Prostate gland (tissue), 2 donors: ENCODE measurements at regions not wholly inside any gene's neighbourhood (a gene's known extent, or its start where the extent isn't known, plus 50 kb on each side); places are given as distances from the start of the nearest gene placed in this dataset.

Experiments used
- DNase-seq: peaks from one replicate; pipeline ENCODE4 v3.0.0-alpha.2; 2019; ENCODE audit warnings: low spot score
- H3K27ac ChIP-seq, 2 donors: fragments of 200-600 bp; sonication (generic); 2 replicates each; pipeline ENCODE4 v1.5.1; 2017 to 2019
- H3K27me3 ChIP-seq: fragments of 200-600 bp; sonication (generic); replicated peaks from 2 replicates; pipeline ENCODE4 v1.5.1; 2019; ENCODE audit not compliant: insufficient read depth
- H3K36me3 ChIP-seq, 2 donors: fragments of 200-600 bp; sonication (generic); 1 replicate in 1 of 2; 2 replicates in 1 of 2; pipeline versions ENCODE4 v1.5.1 to v1.8.1; 2017 to 2019
- H3K4me1 ChIP-seq: fragments of 200-600 bp; sonication (generic); replicated peaks from 2 replicates; pipeline ENCODE4 v1.5.1; 2019
- H3K4me3 ChIP-seq, 2 donors: fragments of 200-600 bp; sonication (generic); 2 replicates each; pipeline ENCODE4 v1.5.1; 2017 to 2019
- H3K9me3 ChIP-seq: fragments of 200-600 bp; sonication (generic); 2 replicates; pipeline ENCODE4 v1.5.1; 2017
- POLR2A ChIP-seq: fragments of 450-650 bp; IDR thresholded peaks from one replicate; pipeline ENCODE4 v1.6.1; 2016; ENCODE audit warnings: antibody characterized with exemption, mild to moderate bottlenecking
- POLR2AphosphoS5 ChIP-seq: sonication (generic); formaldehyde crosslinking; IDR thresholded peaks from one replicate; pipeline ENCODE4 v1.6.1; 2017; ENCODE audit warnings: antibody characterized with exemption
- WGBS: methylation state at CpG from one replicate; pipeline ENCODE4 v1.1.5; 2018; 5-methylcytosine and 5-hydroxymethylcytosine counted together
- intact Hi-C: fragments of 100-400 bp; cut with DNase I; formaldehyde crosslinking; loops from one replicate; pipeline ENCODE4 v1.14.2; 2022
- TF ChIP-seq, protein P1 (sequence below), 4 experiments: fragments of 200-600 bp in 2 of 4; fragments of 450-650 bp in 2 of 4; sonication (generic) in 2 of 4; IDR thresholded peaks; 1 replicate in 3 of 4; 2 replicates in 1 of 4; pipeline ENCODE4 v1.5.1; 2016 to 2019; ENCODE audit warnings: antibody characterized with exemption in 4 of 4, mild to moderate bottlenecking in 2 of 4, moderate library complexity in 2 of 4

GRCh38 chr15:85973584-85974347 lies 105.9 kb upstream of the AGBL1 start:
- Histone ChIP-seq H3K27ac (no peak overlapping the region), H3K27me3 (no peaks in the 10 kb centered on the region), H3K4me3 (no peak overlapping the region), H3K4me1 (no peaks in the 10 kb centered on the region), H3K36me3 (no peaks in the 10 kb centered on the region), H3K9me3 (no peaks in the 10 kb centered on the region)
- DNase-seq: no peak
- TF ChIP-seq POLR2A (no peak), POLR2AphosphoS5 (no peak)
- TF ChIP-seq, protein P1, sequence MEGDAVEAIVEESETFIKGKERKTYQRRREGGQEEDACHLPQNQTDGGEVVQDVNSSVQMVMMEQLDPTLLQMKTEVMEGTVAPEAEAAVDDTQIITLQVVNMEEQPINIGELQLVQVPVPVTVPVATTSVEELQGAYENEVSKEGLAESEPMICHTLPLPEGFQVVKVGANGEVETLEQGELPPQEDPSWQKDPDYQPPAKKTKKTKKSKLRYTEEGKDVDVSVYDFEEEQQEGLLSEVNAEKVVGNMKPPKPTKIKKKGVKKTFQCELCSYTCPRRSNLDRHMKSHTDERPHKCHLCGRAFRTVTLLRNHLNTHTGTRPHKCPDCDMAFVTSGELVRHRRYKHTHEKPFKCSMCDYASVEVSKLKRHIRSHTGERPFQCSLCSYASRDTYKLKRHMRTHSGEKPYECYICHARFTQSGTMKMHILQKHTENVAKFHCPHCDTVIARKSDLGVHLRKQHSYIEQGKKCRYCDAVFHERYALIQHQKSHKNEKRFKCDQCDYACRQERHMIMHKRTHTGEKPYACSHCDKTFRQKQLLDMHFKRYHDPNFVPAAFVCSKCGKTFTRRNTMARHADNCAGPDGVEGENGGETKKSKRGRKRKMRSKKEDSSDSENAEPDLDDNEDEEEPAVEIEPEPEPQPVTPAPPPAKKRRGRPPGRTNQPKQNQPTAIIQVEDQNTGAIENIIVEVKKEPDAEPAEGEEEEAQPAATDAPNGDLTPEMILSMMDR (IDR thresholded peaks at IDR 0.05): no peak
- intact Hi-C loops: no loop called here
- 71% methylated on average over 8 of the region's 8 CpGs for WGBS

GRCh38 chr15:85974348-85974705 lies 105.3 kb upstream of the AGBL1 start:
- no peaks in the 10 kb centered on the region for H3K4me1 ChIP-seq
- H3K27me3 ChIP-seq: no peaks in the 10 kb centered on the region
- WGBS: 82% methylated on average over 3 of the region's 3 CpGs
- TF ChIP-seq POLR2A (no peak), POLR2AphosphoS5 (no peak)
- TF ChIP-seq, protein P1 (IDR thresholded peaks at IDR 0.05): no peak
- H3K36me3 ChIP-seq: no peaks in the 10 kb centered on the region
- DNase-seq: no peak
- intact Hi-C loops: no loop called here
- H3K27ac ChIP-seq: no peak overlapping the region
- H3K4me3 ChIP-seq: no peak overlapping the region
- H3K9me3 ChIP-seq: no peaks in the 10 kb centered on the region

DNA sequence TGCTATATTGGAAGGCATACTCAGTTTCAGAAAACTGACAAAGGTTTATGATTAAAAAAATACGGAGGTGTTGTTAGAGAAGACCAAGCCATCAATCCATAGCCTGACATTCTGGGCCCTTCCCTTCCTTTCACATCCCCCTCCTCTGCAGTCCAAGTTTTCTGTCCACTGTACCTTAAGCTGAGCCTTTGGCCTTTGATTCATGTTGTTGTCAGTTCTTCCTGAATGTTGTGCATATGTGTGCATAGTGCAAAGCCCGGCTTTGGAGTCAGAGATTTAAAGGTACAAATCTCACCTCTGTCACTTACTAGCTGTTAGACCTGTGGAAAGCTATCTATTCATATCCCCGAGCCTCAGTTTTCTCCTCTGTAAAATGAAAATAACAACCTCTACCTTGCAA lies 104.9 kb upstream of the AGBL1 start:
- Histone ChIP-seq H3K27ac (no peak overlapping the region), H3K4me3 (no peak overlapping the region), H3K36me3 (no peaks in the 10 kb centered on the region), H3K4me1 (no peaks in the 10 kb centered on the region), H3K27me3 (no peaks in the 10 kb centered on the region), H3K9me3 (no peaks in the 10 kb centered on the region)
- 72% methylated on average over 3 of the region's 3 CpGs for WGBS
- DNase-seq: no peak
- TF ChIP-seq, protein P1 (IDR thresholded peaks at IDR 0.05): no peak
- TF ChIP-seq POLR2AphosphoS5 (no peak), POLR2A (no peak)
- intact Hi-C loops: no loop called here

DNA sequence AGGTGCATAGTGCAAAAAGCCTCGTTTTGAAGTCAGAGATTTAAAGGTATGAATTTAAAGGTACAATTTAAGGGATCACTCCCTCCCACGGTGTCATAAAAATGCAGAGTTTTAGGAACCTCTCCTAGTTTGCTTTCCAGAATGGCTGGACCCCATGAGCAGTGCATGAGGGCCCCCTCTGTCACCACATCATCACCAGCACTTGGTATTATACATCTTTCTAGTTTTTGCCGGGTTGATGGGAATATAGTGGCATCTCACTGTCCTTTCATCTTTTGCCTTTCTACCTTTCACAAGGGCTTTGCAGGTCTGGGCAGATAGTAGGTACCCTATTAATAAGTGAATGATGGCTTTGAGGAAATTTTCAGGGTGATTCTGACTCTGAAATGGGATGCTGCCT lies 103.6 kb upstream of the AGBL1 start:
- intact Hi-C loops: no loop called here
- 88% methylated on average over 3 of the region's 3 CpGs for WGBS
- H3K36me3 ChIP-seq: no peaks in the 10 kb centered on the region
- H3K4me3 ChIP-seq: no peak overlapping the region
- H3K27ac ChIP-seq: no peak overlapping the region
- TF ChIP-seq POLR2AphosphoS5 (no peak), POLR2A (no peak)
- TF ChIP-seq, protein P1 (IDR thresholded peaks at IDR 0.05): no peak
- no peaks in the 10 kb centered on the region for H3K9me3 ChIP-seq
- H3K27me3 ChIP-seq: no peaks in the 10 kb centered on the region
- DNase-seq: no peak
- no peaks in the 10 kb centered on the region for H3K4me1 ChIP-seq

- Histone ChIP-seq H3K36me3 (no peaks in the 10 kb centered on the region), H3K27ac (no peak overlapping the region), H3K4me3 (no peak overlapping the region), H3K27me3 (no peaks in the 10 kb centered on the region), H3K9me3 (no peaks in the 10 kb centered on the region), H3K4me1 (no peaks in the 10 kb centered on the region)
- 60% methylated on average over 3 of the region's 3 CpGs for WGBS
- DNase-seq: no peak
- TF ChIP-seq POLR2AphosphoS5 (no peak), POLR2A (no peak)
- TF ChIP-seq, protein P1 (IDR thresholded peaks at IDR 0.05): no peak
- intact Hi-C loops: no loop called here
These were observed 102.7 kb upstream of the AGBL1 start for GRCh38 chr15:85976986-85977385.
